ENCODE measurements at regions not wholly inside any gene's neighbourhood (a gene's known extent, or its start where the extent isn't known, plus 50 kb on each side); places are given as distances from the start of the nearest gene placed in this dataset.

- TF ChIP-seq, protein P1, sequence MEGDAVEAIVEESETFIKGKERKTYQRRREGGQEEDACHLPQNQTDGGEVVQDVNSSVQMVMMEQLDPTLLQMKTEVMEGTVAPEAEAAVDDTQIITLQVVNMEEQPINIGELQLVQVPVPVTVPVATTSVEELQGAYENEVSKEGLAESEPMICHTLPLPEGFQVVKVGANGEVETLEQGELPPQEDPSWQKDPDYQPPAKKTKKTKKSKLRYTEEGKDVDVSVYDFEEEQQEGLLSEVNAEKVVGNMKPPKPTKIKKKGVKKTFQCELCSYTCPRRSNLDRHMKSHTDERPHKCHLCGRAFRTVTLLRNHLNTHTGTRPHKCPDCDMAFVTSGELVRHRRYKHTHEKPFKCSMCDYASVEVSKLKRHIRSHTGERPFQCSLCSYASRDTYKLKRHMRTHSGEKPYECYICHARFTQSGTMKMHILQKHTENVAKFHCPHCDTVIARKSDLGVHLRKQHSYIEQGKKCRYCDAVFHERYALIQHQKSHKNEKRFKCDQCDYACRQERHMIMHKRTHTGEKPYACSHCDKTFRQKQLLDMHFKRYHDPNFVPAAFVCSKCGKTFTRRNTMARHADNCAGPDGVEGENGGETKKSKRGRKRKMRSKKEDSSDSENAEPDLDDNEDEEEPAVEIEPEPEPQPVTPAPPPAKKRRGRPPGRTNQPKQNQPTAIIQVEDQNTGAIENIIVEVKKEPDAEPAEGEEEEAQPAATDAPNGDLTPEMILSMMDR (conservative IDR thresholded peaks at IDR 0.05; ENCODE audit: low read length) = no peak
- no peak overlapping the region for H3K4me3 ChIP-seq (ENCODE audit: low read length)
- peak; percentile 1 for DNase-seq (ENCODE audit: low read depth)
These were observed 359.6 kb upstream of the MC4R start for GRCh38 chr18:60732143-60732542.

DNA sequence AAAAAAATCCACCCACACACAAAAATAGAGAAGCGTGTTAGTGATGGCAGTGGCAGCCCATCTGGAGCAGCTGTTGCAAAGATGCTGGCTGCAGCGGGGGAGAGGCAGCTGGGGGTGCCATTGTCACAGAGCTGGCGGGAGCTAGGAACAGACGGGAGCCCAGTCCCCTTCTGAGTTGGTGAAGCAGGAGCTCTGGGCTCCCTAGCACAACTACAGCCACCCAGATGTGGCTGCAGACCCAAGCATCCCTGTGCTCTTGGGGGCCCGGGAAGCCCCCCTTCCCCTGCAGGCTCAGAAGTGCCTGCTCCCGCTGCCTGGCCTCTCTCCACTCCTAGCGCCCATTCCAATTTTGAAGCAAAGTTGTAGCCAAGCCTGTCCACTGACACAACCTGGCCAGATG, 366.6 kb upstream of the MC4R start:
- no peak overlapping the region for H3K4me3 ChIP-seq (ENCODE audit: low read length)

GRCh38 chr18:60740313-60740712, 367.7 kb upstream of the MC4R start:
- no peak overlapping the region for H3K4me3 ChIP-seq (ENCODE audit: low read length)
- DNase-seq (ENCODE audit: low read depth) = no peak
- TF ChIP-seq, protein P1 (conservative IDR thresholded peaks at IDR 0.05; ENCODE audit: low read length) = no peak

More for the DNA sequence above, 366.6 kb upstream of the MC4R start:
- DNase-seq (ENCODE audit: low read depth) = no peak
- TF ChIP-seq, protein P1 (conservative IDR thresholded peaks at IDR 0.05; ENCODE audit: low read length) = no peak

DNA sequence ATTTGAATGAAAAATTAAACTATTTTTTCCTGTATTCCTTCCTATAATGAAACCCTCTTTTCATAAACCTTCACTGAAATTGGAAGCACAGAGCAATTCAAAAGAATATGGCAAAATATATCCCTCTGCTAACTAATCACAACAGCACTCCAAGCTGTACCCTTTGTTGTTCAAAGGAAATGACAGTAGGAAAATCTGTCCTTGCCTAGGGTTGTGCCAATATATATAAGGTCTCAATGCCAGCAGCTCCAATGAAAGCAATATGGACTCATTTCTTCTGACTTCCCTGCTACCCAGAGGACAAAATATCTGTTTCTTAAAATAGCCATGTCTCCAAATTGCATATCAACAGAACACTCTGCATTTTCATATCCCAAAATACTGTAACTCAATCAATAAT, 373.9 kb upstream of the MC4R start:
- H3K4me3 ChIP-seq (ENCODE audit: low read length) = no peak overlapping the region
- no peak for DNase-seq (ENCODE audit: low read depth)
- TF ChIP-seq, protein P1 (conservative IDR thresholded peaks at IDR 0.05; ENCODE audit: low read length) = no peak

- no peak for DNase-seq (ENCODE audit: low read depth)
- TF ChIP-seq, protein P1 (conservative IDR thresholded peaks at IDR 0.05; ENCODE audit: low read length) = no peak
- H3K4me3 ChIP-seq (ENCODE audit: low read length) = no peak overlapping the region
These were observed 374.3 kb upstream of the MC4R start for GRCh38 chr18:60746919-60747318.

GRCh38 chr18:60753753-60754152, 381.2 kb upstream of the MC4R start:
- TF ChIP-seq, protein P1 (conservative IDR thresholded peaks at IDR 0.05; ENCODE audit: low read length) = no peak
- no peak for DNase-seq (ENCODE audit: low read depth)

DNA sequence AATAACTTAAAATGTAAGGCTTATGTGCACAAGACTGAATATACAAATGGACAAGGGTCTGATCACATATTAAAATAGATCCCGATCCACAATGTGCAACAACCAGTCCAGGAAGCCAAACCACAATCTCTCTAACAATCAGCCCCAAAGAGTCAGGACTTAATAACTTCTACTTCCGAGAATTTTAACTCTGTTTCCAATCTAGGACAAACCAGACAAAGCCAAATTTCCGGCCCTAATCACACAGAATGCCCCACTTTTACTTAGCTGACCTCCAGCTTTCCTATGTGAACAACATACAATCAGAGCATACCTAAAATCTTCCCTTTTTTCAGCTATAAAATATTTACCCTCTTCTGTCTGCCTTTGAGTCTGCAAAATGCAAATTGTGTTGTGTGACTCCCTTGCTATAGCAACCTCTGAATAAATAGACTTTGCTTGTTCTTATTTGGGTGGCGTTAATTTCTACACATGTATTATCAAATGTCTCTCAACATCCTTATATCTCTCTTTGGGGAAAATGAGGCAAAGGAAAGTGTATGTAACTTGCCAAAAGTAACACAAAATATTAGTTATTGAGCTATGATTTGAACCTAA, 381.9 kb upstream of the MC4R start:
- TF ChIP-seq, protein P1 (conservative IDR thresholded peaks at IDR 0.05; ENCODE audit: low read length) = no peak
- no peak overlapping the region for H3K4me3 ChIP-seq (ENCODE audit: low read length)
- DNase-seq (ENCODE audit: low read depth) = no peak

More at GRCh38 chr18:60753753-60754152, 381.2 kb upstream of the MC4R start:
- H3K4me3 ChIP-seq (ENCODE audit: low read length) = no peak overlapping the region
